ENCODE measurements at regions not wholly inside any gene's neighbourhood (a gene's known extent, or its start where the extent isn't known, plus 50 kb on each side); places are given as distances from the start of the nearest gene placed in this dataset.
"Not testable (repeated sequence)": the region's sequence is repeated elsewhere in the genome, so short reads cannot be mapped to it uniquely, and the experiment has no call there.

- DNase-seq (ENCODE audit: low read depth) = no peak
Observed at GRCh38 chr7:118801366-118801765, 576.9 kb downstream of the ANKRD7 start.

- no peak for DNase-seq (ENCODE audit: low read depth)
Observed at GRCh38 chr7:118802726-118803125, 578.2 kb downstream of the ANKRD7 start.

GRCh38 chr7:118826246-118826645 is 601.7 kb downstream of the ANKRD7 start:
- no peak for DNase-seq (ENCODE audit: low read depth)

DNA sequence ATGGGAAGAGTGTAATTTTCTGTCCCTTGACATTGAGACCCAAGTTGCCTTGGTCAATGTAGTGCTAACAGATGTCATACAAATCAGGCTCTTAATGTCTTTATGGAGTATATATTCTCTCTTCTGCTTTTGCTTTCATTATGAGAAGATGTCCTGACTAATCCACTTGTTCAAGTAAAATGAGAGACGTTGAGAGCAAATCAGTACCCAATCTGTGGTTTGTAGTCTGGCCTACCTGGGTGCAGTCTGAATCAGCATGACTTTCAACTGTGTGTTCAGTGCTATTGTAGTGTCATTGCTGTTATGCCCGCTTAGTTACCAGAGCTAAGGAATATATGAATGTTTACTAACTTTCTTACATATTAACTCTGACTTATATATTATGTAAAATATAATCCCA is 612.4 kb downstream of the ANKRD7 start:
- DNase-seq (ENCODE audit: low read depth) = no peak

- DNase-seq (ENCODE audit: low read depth) = no peak
Observed at GRCh38 chr7:118839515-118839914, 615.0 kb downstream of the ANKRD7 start.

DNA sequence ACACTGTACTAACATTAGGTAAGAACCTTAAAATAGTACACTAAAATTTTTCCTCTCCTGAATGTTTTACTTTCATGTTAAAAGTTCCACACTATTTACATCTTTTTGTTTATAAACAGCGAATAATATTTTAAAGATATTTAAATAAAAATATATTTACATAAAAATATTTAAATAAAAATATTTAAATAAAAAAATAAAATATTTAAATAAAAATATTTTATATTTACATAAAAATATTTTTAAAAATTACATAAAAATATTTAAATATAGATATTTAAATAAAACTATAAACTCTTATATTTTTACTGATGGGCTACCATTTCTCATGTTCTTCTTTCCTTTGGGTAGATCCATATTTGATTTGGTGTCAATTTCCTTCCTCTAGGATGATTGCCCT is 619.0 kb downstream of the ANKRD7 start:
- no peak for DNase-seq (ENCODE audit: low read depth)

GRCh38 chr7:118844748-118845147 is 620.2 kb downstream of the ANKRD7 start:
- DNase-seq (ENCODE audit: low read depth) = peak; percentile 56

DNA sequence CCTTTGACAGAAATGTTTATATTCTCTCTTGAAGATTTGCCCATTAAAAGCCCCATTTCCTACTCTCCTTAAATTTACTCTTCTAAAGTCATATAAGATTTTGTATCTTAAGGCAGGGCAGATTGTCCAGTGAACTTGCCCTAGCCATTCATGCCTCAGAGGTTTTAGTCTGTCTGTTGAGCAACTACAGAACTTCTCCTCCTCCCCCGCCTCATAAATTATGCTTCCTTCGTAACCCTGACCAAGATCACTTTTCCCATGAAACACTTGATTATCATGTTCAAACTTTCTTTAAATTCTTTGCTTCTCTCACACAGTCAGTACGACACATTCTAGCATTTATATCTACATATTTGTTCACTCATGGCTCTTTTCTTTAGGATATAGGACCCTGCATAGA is 621.3 kb downstream of the ANKRD7 start:
- peak; percentile 28 for DNase-seq (ENCODE audit: low read depth)

GRCh38 chr7:118846977-118847376 is 622.5 kb downstream of the ANKRD7 start:
- DNase-seq (ENCODE audit: low read depth) = no peak

DNA sequence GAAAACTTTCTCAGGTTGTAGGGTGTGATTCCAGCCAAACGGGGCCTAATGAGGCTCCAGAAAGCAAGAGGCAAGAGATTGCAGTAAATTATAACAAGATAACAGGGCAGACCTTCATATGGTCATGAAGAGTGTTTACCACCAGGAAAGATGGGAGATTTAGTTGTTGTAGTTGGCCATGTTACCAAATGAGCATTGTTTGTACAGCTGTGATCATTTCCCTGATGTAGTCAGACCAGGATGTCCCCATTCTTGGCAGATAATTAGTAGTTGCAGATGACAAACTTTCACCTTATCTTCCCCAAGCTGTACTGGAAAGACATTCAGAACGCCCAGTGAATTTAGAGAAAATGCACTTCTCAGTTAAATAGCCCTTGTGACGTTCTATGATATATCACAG is 630.8 kb downstream of the ANKRD7 start:
- no peak for DNase-seq (ENCODE audit: low read depth)

DNA sequence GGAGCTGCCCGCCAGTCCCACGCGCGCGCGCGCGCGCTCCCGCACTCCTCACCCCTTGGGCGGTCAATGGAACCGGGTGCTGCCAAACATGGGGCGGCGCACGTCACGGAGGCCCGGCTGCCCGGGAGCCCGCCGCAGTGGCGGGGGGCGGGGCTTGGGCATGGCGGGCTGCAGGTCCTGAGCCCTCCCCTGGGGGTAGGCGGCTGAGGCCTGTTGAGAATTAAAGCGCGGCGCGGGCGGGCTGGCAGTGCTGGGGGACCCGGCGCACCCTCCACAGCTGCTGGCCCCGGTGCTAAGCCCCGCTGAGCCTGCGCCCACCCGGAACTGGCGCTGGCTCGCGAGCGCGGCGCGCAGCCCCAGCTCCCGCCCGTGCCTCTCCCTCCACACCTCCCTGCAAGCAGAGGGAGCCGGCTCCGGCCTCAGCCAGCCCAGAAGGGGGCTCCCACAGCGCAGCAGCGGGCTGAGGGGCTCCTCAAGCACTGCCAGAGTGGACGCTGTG is 634.2 kb downstream of the ANKRD7 start:
- DNase-seq (ENCODE audit: low read depth) = no peak

DNA sequence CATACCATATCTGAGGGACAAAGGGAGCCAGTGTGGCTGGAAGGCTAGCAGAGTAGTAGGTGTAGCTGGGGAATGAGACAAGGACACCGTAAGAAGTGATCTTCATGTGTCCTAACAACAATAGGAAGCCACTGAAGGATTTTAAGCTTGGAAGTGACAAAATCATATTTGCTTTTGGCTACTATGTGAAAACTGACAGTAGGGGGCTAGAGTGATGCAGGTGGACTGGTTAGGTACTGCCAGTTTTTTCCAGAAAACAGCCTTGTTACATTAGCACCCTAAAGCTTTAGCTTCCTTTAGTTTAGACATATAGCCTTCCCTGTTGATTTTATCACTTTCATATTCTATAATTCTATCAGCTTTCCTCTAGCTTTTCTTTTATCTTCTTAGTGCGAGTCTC is 637.1 kb downstream of the ANKRD7 start:
- no peak for DNase-seq (ENCODE audit: low read depth)

DNA sequence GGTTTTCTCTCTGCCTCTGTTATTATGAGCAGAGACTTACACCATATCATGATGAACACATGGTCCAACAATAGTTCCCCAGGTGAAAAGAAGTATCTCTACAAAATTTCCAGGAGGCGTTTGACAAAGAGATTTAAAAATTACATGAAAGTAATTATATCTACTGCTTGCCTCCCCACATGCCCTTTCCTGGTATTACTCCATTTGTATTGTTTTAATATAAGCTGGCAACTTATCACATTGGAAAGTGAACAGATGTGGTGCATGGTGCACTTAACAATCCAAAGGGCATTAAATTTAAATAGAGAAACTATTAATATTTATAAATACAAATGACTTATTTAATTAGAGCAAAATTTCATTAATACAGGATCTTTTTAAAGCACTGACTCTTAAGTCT is 638.2 kb downstream of the ANKRD7 start:
- no peak for DNase-seq (ENCODE audit: low read depth)

DNA sequence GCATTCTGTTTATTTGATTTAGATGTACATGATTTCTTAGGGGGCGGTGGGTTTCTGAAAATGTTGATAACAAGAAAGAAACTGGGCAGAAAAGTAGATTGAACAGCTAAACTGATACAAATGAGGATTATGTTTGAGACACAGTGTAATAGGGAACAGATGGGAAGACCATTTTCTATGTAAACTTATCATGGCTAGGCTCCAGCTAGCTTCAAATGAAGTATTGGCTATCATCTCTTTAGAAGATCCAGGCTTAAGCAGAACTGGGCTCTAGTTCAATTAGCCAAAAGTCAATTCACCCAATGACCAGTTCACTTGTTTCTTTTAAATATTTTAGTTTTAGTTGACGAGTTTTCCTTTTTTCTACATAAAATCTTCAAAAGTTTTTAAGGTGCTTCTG is 639.5 kb downstream of the ANKRD7 start:
- no peak for DNase-seq (ENCODE audit: low read depth)

- no peak for DNase-seq (ENCODE audit: low read depth)
Observed at GRCh38 chr7:118867860-118868259, 643.4 kb downstream of the ANKRD7 start.

GRCh38 chr7:118869141-118869540 is 644.6 kb downstream of the ANKRD7 start:
- DNase-seq (ENCODE audit: low read depth) = not testable (repeated sequence)

DNA sequence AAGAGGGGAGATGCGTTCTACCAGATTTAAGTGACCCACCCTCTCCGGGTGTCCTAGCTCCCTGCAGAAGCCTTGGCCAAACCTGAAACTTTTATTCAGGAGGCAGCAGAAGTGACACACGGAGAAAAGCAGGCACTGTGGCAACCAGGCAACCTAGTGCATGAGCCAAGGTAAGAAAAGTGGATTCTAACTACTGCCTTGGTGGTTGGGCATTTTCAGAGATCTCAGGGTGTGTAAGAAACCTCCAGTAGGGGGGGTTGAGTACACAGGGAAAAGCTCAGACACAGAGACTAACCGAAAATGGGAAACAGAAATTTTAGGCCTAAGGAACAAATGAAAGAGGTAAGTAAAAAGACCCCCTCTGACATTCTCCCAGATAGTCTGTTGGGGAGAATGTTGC is 645.7 kb downstream of the ANKRD7 start:
- DNase-seq (ENCODE audit: low read depth) = no peak

DNA sequence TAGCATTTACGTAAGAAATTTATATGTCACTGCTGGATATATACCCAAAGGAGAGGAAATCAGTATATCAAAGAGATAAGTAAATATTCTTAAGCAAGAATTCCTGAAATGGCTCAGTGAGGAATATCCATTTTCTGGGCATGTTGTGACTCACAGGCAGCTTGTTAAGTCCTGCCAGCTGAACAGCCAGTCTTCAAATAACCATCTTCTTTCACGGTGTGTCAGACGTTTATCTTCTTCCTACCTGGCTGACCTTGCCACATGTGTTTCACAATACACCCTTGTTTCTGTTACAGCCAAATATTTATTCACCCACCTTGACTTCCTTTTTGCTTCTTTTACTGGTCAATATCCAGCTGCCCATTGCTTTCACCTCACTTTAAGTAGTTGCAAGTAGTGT is 648.1 kb downstream of the ANKRD7 start:
- peak; percentile 19 for DNase-seq (ENCODE audit: low read depth)

DNA sequence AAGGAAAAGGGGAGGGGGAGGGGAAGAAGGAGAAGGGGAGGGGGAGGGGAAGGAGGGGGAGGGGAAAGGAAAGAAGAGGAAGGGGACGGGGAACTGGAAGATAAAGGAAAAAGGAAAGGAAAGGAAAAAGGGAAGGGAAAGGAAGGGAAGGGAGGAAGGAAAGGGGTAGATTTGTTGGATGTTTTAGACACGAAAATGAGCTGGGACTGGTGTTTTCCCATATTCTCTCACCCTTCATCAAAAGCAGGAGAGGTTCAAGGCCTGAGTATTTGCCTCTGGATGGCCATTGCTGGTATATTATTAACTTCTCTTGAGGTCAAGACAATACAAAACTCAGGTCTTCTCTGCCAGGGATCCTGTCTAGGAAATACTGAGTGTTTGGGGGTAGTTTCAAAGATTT is 652.7 kb downstream of the ANKRD7 start:
- peak; percentile 19 for DNase-seq (ENCODE audit: low read depth)

DNA sequence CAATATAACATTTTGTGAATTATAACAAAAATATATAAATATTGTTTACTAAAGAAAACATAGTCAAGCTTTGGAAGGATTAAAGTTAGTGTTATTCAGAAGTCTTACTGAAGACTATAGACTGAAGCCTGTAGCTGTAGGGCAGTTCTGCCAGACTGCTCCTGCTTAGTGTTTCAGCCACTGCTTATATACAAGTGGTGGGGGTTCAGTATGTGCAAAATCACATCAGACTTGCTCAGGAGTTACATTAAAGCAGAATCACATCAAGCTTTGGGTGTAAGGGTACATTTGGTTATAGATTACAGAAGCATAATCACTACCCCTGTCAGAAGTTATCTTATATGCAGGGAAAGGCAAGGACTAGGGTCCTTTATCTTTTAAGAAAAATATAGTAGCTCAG is 653.8 kb downstream of the ANKRD7 start:
- DNase-seq (ENCODE audit: low read depth) = no peak

- DNase-seq (ENCODE audit: low read depth) = no peak
Observed at GRCh38 chr7:118898284-118898683, 673.8 kb downstream of the ANKRD7 start.

GRCh38 chr7:118902600-118902999 is 678.1 kb downstream of the ANKRD7 start:
- no peak for DNase-seq (ENCODE audit: low read depth)

DNA sequence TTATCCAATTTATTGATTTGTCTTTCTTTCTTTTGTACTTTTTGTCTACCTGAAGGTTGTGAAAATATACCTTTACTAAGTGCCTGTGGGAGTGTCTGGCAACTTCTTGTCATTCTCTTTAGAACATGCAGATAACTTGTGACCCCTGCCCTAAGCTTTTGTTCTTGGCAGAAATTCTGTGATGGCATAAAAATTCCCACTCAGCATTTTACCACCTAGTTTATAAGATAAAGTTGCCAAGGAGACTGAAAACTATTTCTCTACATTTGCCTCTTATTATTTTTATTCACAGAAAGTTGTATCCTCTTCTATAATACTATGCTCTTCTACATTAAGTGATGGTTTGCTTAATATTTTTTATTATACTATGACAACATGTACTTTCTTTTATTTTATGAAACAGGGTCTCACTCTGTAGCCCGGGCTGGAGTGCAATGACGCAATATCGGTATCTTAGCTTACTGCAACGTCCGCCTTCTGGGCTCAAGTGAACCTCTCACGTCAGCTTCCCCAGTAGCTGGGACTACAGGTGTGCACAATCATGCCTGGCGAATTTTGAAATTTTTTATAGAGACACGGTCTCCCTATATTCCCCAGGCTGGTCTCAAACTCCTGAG is 683.5 kb downstream of the ANKRD7 start:
- DNase-seq (ENCODE audit: low read depth) = no peak

DNA sequence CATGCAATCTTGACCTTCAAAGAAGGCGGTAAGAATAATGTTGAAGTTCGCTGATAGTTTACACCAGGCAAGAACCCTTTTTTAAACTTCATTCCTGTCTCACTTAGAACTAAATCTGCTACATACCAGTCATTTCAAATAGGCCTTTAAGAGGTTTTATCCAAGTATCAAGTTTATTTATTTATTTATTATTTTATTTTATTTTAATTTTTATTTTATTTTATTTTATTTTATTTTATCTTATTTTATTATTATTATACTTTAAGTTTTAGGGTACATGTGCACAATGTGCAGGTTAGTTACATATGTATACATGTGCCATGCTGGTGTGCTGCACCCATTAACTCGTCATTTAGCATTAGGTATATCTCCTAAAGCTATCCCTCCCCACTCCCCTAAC is 691.6 kb downstream of the ANKRD7 start:
- DNase-seq (ENCODE audit: low read depth) = not testable (repeated sequence)

All from renal cortical epithelial cell (primary cell).